ENCODE measurements at regions not wholly inside any gene's neighbourhood (a gene's known extent, or its start where the extent isn't known, plus 50 kb on each side); places are given as distances from the start of the nearest gene placed in this dataset.

DNA sequence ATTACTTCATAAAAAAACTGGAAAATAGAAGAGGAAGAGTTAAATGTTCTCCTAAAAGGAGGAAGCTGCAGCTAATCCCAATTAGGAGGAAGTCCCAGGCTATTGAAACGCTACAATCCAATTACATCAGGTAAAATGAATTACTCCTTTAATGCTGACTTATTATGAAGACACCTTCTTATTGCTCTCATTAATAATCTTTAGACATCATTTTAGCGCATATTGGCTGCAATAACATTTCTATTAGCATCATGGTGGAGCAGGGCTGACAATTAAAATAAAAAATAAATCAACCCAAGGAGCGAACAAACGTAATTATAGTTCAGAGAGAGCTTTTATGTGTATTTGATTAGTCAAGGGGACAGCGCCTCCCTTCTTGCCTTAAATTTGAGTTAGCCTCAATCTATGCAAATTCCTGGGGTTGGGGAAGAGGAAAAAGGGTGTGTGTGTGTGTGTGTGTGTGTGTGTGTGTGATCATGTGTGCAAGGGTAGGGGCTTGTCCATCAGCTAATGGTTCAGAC is 109.0 kb upstream of the IRX6 start:
- TF ChIP-seq, protein P1, sequence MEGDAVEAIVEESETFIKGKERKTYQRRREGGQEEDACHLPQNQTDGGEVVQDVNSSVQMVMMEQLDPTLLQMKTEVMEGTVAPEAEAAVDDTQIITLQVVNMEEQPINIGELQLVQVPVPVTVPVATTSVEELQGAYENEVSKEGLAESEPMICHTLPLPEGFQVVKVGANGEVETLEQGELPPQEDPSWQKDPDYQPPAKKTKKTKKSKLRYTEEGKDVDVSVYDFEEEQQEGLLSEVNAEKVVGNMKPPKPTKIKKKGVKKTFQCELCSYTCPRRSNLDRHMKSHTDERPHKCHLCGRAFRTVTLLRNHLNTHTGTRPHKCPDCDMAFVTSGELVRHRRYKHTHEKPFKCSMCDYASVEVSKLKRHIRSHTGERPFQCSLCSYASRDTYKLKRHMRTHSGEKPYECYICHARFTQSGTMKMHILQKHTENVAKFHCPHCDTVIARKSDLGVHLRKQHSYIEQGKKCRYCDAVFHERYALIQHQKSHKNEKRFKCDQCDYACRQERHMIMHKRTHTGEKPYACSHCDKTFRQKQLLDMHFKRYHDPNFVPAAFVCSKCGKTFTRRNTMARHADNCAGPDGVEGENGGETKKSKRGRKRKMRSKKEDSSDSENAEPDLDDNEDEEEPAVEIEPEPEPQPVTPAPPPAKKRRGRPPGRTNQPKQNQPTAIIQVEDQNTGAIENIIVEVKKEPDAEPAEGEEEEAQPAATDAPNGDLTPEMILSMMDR (IDR thresholded peaks at IDR 0.05) = no peak
- no peak for TF ChIP-seq POLR2A (IDR thresholded peaks at IDR 0.05)
